ENCODE measurements at regions not wholly inside any gene's neighbourhood (a gene's known extent, or its start where the extent isn't known, plus 50 kb on each side); places are given as distances from the start of the nearest gene placed in this dataset.
"Not testable (repeated sequence)": the region's sequence is repeated elsewhere in the genome, so short reads cannot be mapped to it uniquely, and the experiment has no call there.

- TF ChIP-seq, protein P1, sequence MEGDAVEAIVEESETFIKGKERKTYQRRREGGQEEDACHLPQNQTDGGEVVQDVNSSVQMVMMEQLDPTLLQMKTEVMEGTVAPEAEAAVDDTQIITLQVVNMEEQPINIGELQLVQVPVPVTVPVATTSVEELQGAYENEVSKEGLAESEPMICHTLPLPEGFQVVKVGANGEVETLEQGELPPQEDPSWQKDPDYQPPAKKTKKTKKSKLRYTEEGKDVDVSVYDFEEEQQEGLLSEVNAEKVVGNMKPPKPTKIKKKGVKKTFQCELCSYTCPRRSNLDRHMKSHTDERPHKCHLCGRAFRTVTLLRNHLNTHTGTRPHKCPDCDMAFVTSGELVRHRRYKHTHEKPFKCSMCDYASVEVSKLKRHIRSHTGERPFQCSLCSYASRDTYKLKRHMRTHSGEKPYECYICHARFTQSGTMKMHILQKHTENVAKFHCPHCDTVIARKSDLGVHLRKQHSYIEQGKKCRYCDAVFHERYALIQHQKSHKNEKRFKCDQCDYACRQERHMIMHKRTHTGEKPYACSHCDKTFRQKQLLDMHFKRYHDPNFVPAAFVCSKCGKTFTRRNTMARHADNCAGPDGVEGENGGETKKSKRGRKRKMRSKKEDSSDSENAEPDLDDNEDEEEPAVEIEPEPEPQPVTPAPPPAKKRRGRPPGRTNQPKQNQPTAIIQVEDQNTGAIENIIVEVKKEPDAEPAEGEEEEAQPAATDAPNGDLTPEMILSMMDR (IDR thresholded peaks at IDR 0.05) = no peak
- Histone ChIP-seq H3K9me3 (no peaks in the 10 kb centered on the region), H3K36me3 (no peaks in the 10 kb centered on the region), H3K27ac (no peak overlapping the region), H3K27me3 (ENCODE audit: low read depth) (no peaks in the 10 kb centered on the region), H3K4me1 (peaks cover 30% of the 10 kb centered on the region), H3K4me3 (no peak overlapping the region)
- DNase-seq (no peak), ATAC-seq (no peak)
- intact Hi-C loops (cut with DNase I) = no loop called here
Measured at GRCh38 chr15:69762373-69763148, 309.9 kb downstream of the RPLP1 start.

DNA sequence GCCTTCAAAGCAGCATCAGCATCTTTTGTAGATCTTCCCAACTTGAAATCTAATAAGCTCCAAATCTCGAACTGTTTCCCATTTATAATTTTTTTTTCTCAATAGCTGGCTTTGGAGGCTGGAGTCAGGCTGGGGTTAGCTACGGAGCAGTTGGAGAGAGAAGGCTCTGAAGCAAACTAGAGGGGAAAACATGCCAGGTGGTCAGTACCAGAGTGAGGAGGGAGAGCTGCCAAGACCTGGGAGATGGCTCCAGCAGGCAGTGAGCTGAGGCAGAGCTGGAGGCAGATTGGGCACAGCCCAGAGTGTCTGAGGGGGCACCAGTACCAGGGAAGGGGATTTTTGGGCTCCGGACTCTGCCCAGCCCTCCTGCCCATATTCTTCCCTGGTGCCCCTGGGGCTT, 311.2 kb downstream of the RPLP1 start:
- TF ChIP-seq, protein P1 (IDR thresholded peaks at IDR 0.05) = no peak
- no peak for DNase-seq

DNA sequence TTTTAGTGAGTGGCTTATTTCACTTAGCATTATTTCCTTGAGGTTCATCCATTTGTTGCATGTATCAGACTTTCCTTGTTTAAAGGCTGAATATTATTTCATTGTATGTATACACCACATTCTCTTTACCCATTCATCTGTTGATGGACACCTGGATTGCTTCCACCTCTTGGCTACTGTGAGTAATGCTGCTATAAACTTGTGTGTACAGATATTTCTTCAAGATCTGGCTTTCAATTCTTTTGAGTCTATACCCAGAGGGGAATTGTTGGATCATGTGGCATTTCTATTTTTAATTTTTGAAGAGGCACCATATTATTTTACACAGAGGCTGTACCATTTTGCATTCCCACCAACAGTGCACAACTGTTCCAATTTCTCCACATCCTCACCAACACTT, 313.5 kb downstream of the RPLP1 start:
- Histone ChIP-seq H3K4me1 (no peaks in the 10 kb centered on the region), H3K36me3 (no peaks in the 10 kb centered on the region), H3K27ac (no peak overlapping the region), H3K4me3 (no peak overlapping the region), H3K9me3 (no peaks in the 10 kb centered on the region), H3K27me3 (ENCODE audit: low read depth) (peaks cover 6% of the 10 kb centered on the region)
- intact Hi-C loops (cut with DNase I) = no loop called here
- no peak for DNase-seq
- ATAC-seq = no peak
- TF ChIP-seq, protein P1 (IDR thresholded peaks at IDR 0.05) = no peak

More for the DNA sequence above, 311.2 kb downstream of the RPLP1 start:
- intact Hi-C loops (cut with DNase I) = no loop called here
- Histone ChIP-seq H3K27ac (no peak overlapping the region), H3K36me3 (no peaks in the 10 kb centered on the region), H3K4me1 (peaks cover 19% of the 10 kb centered on the region), H3K4me3 (no peak overlapping the region), H3K9me3 (no peaks in the 10 kb centered on the region), H3K27me3 (ENCODE audit: low read depth) (no peaks in the 10 kb centered on the region)
- no peak for ATAC-seq

DNA sequence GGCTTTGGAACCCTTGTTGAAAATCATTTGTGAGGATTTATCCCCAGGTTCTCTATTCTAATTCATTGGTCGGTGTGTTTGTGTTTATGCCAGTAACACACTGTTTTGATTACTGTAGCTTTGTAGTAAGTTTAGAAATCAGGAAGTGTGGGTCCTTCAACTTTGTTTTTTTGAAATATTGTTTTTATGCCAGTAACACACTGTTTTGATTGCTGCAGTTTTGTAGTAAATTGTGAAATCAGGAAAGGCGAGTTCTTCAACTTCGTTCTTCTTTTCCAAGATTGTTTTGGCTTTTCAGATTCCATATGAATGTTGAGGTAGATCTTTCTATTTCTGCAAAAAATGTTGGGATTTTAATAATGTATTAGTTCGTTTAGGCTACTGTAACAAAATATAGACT, 314.6 kb downstream of the RPLP1 start:
- Histone ChIP-seq H3K27me3 (ENCODE audit: low read depth) (peaks cover 6% of the 10 kb centered on the region), H3K4me1 (no peaks in the 10 kb centered on the region), H3K36me3 (no peaks in the 10 kb centered on the region), H3K9me3 (no peaks in the 10 kb centered on the region), H3K27ac (no peak overlapping the region), H3K4me3 (no peak overlapping the region)
- TF ChIP-seq, protein P1 (IDR thresholded peaks at IDR 0.05) = no peak
- ATAC-seq (no peak), DNase-seq (no peak)
- intact Hi-C loops (cut with DNase I) = no loop called here

DNA sequence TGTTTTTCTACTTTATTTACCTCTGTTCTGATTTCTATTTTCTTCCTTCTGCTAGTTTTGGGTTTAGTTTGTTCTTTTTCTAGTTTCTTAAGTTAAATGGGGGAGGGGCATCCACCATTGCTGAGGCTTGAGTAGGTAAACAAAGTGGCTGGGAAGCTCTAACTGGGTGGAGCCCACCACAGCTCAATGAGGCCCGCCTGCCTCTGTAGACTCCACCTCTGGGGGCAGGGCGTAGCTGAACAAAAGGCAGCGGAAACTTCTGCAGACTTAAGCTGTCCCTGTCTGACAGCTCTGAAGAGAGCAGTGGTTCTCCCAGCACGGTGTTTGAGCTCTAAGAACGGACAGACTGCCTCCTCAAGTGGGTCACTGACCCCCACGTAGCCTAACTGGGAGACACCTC, 316.7 kb downstream of the RPLP1 start:
- H3K4me1 ChIP-seq; H3K27me3 ChIP-seq (ENCODE audit: low read depth); DNase-seq; ATAC-seq; intact Hi-C loops (cut with DNase I); H3K36me3 ChIP-seq; H3K9me3 ChIP-seq; H3K27ac ChIP-seq; H3K4me3 ChIP-seq: not testable (repeated sequence)

- DNase-seq = not testable (repeated sequence)
Measured at GRCh38 chr15:69774258-69774657, 321.6 kb downstream of the RPLP1 start.

DNA sequence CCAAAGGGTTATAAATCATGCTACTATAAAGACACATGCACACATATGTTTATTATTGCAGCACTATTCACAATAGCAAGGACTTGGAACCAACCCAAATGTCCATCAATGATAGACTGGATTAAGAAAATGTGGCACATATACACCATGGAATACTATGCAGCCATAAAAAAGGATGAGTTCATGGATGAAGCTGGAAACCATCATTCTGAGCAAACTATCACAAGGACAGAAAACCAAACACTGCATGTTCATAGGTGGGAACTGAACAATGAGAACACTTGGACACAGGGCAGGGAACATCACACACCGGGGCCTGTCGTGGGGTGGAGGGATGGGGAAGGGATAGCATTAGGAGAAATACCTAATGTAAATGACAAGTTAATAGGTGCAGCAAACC, 322.1 kb downstream of the RPLP1 start:
- H3K27ac ChIP-seq; H3K36me3 ChIP-seq; intact Hi-C loops (cut with DNase I); H3K4me1 ChIP-seq; DNase-seq; H3K4me3 ChIP-seq; H3K9me3 ChIP-seq; H3K27me3 ChIP-seq (ENCODE audit: low read depth); ATAC-seq: not testable (repeated sequence)

More at GRCh38 chr15:69774258-69774657, 321.6 kb downstream of the RPLP1 start:
- H3K9me3 ChIP-seq; H3K27ac ChIP-seq; H3K27me3 ChIP-seq (ENCODE audit: low read depth); H3K4me1 ChIP-seq; H3K4me3 ChIP-seq; H3K36me3 ChIP-seq; ATAC-seq; intact Hi-C loops (cut with DNase I): not testable (repeated sequence)
